GM12865 (cell line): ENCODE measurements at regions not wholly inside any gene's neighbourhood (a gene's known extent, or its start where the extent isn't known, plus 50 kb on each side); places are given as distances from the start of the nearest gene placed in this dataset.

ENCODE experiments used
- DNase-seq: peaks from one replicate; pipeline ENCODE4 v3.0.0; 2010; ENCODE audit warnings: low read depth
- H3K4me3 ChIP-seq: 2 replicates; pipeline ENCODE4 v1.5.1; 2011; ENCODE audit warnings: mild to moderate bottlenecking, low read depth, low read length, control low read depth
- TF ChIP-seq, protein P1 (sequence below): IDR thresholded peaks from 2 replicates; pipeline ENCODE4 v1.5.1; 2011; ENCODE audit warnings: low read length, control low read depth, low read depth, inconsistent platforms; ENCODE audit not compliant: insufficient read depth; ENCODE audit errors: missing control alignments

- DNase-seq: no peak
- no peak overlapping the region for H3K4me3 ChIP-seq
- TF ChIP-seq, protein P1, sequence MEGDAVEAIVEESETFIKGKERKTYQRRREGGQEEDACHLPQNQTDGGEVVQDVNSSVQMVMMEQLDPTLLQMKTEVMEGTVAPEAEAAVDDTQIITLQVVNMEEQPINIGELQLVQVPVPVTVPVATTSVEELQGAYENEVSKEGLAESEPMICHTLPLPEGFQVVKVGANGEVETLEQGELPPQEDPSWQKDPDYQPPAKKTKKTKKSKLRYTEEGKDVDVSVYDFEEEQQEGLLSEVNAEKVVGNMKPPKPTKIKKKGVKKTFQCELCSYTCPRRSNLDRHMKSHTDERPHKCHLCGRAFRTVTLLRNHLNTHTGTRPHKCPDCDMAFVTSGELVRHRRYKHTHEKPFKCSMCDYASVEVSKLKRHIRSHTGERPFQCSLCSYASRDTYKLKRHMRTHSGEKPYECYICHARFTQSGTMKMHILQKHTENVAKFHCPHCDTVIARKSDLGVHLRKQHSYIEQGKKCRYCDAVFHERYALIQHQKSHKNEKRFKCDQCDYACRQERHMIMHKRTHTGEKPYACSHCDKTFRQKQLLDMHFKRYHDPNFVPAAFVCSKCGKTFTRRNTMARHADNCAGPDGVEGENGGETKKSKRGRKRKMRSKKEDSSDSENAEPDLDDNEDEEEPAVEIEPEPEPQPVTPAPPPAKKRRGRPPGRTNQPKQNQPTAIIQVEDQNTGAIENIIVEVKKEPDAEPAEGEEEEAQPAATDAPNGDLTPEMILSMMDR: no peak
Measured at GRCh38 chr7:13031468-13031867, 344.0 kb downstream of the ARL4A start.

DNA sequence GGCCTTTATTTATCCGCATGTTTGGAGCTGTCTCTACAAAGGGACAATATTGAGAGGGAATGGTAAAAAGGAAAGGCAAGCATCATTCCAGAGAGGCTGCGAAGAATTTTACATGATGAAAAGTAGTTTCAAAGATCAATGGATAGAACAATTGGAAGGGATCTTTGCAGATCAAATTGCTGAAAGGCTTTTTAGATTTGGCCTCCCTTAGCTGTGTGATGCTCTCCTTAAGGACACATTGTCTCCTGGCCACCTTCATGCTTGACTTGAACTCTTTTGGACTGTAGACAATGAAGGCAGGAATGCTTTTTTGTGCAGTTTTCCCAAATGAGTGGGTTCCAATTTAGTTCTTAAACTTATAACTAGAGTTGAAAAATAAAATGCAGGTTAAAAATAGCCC, 344.7 kb downstream of the ARL4A start:
- DNase-seq: no peak
- TF ChIP-seq, protein P1: no peak
- H3K4me3 ChIP-seq: no peak overlapping the region

DNA sequence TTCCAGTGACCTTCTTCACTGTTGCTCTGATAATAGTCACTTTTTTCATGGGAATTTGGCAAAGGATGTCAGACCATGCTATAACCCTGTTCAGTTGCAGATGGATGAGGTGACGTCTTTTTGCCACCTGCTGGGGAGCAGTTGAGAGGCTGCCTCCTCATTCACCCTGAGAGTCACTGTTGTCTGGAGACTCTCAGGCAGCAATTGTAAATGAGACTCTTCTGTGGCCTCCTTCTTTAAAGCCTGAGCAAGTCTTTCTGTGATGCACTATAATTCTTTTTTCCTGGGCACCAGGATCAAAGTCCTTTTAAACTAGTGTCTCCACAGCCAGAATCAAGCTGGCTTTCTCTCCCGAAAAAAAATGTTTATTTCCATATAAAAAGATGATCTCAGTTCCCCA, 345.1 kb downstream of the ARL4A start:
- H3K4me3 ChIP-seq: no peak overlapping the region
- no peak for DNase-seq
- TF ChIP-seq, protein P1: no peak

DNA sequence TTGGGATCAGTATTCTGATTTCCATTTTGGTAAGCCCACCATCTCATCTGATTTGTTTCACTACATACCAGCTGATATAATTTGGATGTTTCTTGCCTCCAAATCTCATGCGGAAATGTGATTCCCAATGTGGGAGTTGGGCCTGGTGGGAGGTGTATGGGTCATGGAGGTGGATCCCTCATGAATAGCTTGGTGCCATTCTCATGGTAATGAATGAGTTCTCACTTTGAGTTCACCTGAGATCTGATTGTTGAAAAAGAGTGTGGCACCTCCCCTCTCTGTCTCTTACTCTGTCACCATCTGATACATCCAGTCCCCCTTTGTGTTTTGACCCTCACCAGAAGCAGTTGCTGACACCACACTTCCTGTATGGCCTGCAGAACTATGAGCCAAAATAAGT, 347.3 kb downstream of the ARL4A start:
- DNase-seq: no peak
- H3K4me3 ChIP-seq: no peak overlapping the region
- TF ChIP-seq, protein P1: no peak

- DNase-seq: no peak
- H3K4me3 ChIP-seq: no peak overlapping the region
- TF ChIP-seq, protein P1: no peak
Measured at GRCh38 chr7:13035233-13035632, 347.8 kb downstream of the ARL4A start.

- DNase-seq: no peak
- H3K4me3 ChIP-seq: no peak overlapping the region
- TF ChIP-seq, protein P1: no peak
Measured at GRCh38 chr7:13036256-13036780, 348.9 kb downstream of the ARL4A start.

DNA sequence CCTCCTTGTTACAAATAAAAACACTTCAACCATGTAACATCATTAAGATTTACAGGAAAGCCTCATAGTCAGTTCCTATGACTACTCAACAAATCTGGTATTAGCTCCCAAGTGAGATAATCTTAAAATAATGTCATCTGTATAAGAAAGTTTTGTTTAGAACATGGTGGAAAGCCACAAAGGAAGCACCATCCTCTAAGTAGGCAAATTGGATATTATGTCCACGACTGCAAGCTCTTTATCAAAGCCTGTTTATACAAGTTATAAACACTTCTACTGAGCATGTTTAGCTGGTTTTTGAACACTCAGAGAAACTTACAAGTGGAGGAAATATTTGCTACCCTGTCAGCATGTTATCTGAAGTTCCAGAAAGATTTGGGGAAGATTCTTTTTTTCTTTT, 349.8 kb downstream of the ARL4A start:
- no peak for DNase-seq
- no peak overlapping the region for H3K4me3 ChIP-seq
- TF ChIP-seq, protein P1: no peak
